HG02840 (cell line): ENCODE measurements at regions not wholly inside any gene's neighbourhood (a gene's known extent, or its start where the extent isn't known, plus 50 kb on each side); places are given as distances from the start of the nearest gene placed in this dataset.
"Not testable (repeated sequence)": the region's sequence is repeated elsewhere in the genome, so short reads cannot be mapped to it uniquely, and the experiment has no call there.

Experiments used
- ATAC-seq: cut with Tn5 transposase; IDR thresholded peaks from one replicate; pipeline ENCODE4 v1.9.1; 2021; ENCODE audit warnings: mild to moderate bottlenecking, moderate library complexity, moderate number of reproducible peaks; ENCODE audit not compliant: unreplicated experiment, low FRiP score

GRCh38 chr12:18008642-18009041 lies 81.4 kb downstream of the RERGL start:
- ATAC-seq, result no peak

- ATAC-seq, result no peak
Measured at GRCh38 chr12:17999174-17999801, 90.7 kb downstream of the RERGL start.

- peak; percentile 91 for ATAC-seq
Measured at GRCh38 chr12:17992002-17992656, 97.9 kb downstream of the RERGL start.

- ATAC-seq, result no peak
Measured at GRCh38 chr12:17982556-17982955, 107.4 kb downstream of the RERGL start.

DNA sequence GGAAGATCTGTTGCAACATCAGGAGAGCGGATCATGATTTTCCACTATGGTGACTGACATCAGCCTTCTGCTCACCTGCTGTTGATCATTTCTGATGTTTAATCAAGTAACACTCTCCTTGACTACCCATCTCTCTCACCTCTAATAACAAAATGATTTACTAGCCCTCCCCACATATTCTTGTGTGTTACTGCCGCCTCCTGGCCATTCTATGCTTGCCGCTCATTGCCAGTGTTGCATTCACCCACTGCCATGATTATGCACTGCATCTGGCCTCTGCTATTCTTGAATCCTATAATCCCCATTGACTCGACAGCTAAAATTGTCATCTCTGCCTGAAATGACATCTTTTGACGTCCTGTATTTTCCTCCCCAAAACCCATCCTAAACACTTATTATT lies 113.8 kb downstream of the RERGL start:
- ATAC-seq, result no peak

GRCh38 chr12:17975763-17976162 lies 114.2 kb downstream of the RERGL start:
- ATAC-seq, result no peak

DNA sequence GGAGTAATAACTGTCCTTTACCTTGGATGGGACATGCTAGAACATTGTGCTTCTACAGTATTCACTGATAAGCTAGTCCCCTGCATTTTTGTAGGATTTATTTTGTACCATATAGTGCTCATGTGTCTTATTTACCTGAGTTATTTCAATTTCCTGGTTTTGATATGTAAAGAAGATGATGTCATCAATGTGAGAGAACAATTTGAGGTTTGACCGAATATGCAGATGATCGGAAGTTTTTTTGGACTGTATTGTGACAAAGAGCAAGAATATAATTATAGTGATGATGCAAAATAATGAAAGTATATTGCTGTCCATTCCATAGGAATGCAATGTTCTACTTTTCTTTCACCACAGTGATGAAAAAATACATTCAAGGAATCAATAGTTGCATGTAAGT lies 114.8 kb downstream of the RERGL start:
- ATAC-seq, result no peak

GRCh38 chr12:17971850-17972249 lies 118.1 kb downstream of the RERGL start:
- no peak for ATAC-seq

GRCh38 chr12:17954788-17955187 lies 135.2 kb downstream of the RERGL start:
- ATAC-seq, result no peak

- no peak for ATAC-seq
Measured at GRCh38 chr12:17950898-17951297, 139.1 kb downstream of the RERGL start.

DNA sequence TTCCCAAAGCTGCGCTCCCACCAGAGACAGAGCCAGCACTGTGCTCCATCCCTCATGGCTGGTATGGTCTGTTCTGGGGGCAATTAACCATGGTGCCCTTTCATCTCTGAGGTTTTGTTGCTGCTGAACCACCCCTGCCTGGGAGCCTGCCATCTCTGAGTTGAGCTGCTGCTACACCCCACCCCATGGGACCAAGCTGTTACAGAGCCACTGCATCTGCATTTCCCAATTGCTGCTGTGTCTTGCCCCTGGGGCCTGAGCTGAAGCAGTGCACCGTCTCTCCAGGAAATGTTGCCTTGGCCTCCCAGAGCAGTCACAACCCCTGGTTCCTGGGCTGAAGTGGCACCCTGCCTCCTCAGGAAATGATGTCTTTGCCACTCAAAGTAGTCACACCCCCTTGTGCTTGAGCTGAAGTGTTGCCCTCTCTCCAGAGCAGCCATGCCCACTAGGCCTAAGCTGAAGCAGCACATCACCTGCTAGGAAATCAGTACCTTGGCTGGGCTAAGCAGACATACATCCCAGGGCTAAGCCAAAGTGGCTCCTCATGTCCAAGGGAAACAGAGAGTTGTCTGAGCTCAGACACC lies 140.3 kb downstream of the RERGL start:
- no peak for ATAC-seq

DNA sequence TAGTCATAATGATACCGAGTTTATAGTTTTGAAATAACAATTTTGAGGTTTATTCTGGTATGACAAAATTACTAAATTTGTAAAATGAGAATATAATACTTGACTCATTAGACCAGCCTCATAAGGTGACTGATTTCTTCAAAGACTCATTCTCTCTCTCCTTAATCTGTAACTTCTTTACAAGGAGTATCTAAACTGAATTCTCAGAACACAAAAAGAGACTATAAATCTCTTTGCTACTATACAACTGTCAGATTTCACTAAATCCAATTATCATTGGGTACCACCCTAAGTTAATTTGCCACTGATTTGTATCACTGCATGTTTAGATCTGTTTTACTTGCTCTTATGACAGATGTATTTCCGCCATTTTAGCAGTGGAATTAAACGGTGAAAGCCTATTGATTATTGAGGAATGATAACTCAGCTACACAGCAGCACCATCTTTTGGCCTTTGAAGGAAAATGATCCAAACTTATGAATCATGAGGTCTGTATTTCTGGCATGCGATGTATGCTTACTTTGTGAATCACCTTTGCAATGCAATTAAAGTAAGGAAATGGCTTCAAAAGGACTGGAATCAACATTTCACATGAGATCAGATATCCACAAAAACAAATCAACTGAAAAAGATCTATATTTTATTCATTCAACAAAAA lies 161.2 kb downstream of the RERGL start:
- ATAC-seq, result no peak

GRCh38 chr12:17918013-17918412 lies 172.0 kb downstream of the RERGL start:
- no peak for ATAC-seq

DNA sequence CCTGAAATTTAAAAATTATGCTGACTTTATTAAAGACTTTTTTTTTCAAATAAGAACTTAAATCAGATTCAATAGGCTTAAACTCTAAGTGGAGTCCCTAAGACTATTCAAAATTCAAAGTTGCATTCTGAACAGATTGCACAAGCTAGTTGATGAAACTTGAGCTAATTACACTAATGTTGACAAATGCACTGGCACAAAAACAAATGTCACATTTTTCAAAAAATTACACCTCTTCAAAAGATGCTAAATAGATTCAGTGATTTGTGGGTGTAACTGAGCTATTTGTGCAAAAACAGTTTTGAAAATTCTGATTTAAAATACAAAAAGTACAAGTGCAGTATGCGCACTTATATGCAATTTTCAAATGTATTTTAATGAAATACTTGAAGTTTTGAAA lies 205.4 kb downstream of the RERGL start:
- ATAC-seq, result no peak

DNA sequence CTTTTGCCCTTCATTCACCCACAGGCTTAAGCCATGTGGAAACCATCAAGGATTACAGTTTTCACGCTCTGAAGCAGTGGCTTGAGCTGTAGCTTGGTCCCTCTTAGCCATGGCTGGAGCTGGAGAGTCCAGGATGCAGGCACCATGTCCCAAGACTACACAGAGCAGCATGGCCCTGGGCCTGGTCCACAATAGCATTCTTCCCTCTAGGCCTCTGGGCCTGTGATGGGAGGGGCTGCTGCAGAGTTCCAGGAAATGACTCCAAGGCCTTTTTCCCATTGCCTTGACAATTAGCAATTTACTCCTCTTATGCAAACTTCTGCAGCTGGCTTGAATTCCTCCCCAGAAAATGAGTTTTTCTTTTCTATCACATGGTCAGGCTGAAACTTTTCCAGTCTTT lies 211.3 kb downstream of the RERGL start:
- no peak for ATAC-seq

- ATAC-seq, result no peak
Measured at GRCh38 chr12:17875230-17875629, 214.8 kb downstream of the RERGL start.

GRCh38 chr12:17866802-17867201 lies 223.2 kb downstream of the RERGL start:
- ATAC-seq, result no peak

DNA sequence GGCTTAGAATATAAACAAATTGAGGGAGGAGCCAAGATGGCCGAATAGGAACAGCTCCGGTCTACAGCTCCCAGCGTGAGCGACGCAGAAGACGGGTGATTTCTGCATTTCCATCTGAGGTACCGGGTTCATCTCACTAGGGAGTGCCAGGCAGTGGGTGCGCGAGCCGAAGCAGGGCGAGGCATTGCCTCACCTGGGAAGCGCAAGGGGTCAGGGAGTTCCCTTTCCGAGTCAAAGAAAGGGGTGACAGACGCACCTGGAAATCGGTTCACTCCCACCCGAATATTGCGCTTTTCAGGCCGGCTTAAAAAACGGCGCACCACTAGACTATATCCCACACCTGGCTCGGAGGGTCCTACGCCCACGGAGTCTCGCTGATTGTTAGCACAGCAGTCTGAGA lies 234.4 kb downstream of the RERGL start:
- not testable (repeated sequence) for ATAC-seq

- no peak for ATAC-seq
Measured at GRCh38 chr12:17853054-17853453, 236.9 kb downstream of the RERGL start.

DNA sequence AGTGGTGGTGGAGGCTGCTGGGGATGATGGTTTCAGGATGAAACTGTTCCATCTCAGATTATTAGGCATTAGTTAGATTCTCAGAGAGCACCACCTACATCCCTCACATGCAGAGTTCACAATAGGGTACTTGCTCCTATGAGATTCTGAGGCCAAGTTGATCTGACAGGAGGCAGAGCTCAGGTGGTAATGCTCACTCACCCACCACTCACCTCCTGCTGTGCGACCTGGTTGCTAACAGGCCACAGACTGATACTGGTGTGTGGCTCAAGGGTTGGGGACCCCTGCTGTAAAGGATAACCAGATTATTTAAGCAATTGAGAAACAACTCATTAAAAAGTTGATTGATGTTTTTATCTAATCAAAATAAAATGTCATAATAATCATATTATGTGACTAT lies 248.5 kb downstream of the RERGL start:
- ATAC-seq, result no peak

GRCh38 chr12:17829813-17830212 lies 260.2 kb downstream of the RERGL start:
- no peak for ATAC-seq

- no peak for ATAC-seq
Measured at GRCh38 chr12:17818931-17819330, 271.1 kb downstream of the RERGL start.
